ENCODE measurements at regions not wholly inside any gene's neighbourhood (a gene's known extent, or its start where the extent isn't known, plus 50 kb on each side); places are given as distances from the start of the nearest gene placed in this dataset.

GRCh38 chr5:11992518-11992917 lies 88.3 kb upstream of the CTNND2 start:
- no peak for TF ChIP-seq CTCF (IDR thresholded peaks at IDR 0.05)
- TF ChIP-seq POLR2A (IDR thresholded peaks at IDR 0.05), result no peak

GRCh38 chr5:11985993-11986392 lies 81.7 kb upstream of the CTNND2 start:
- TF ChIP-seq CTCF (IDR thresholded peaks at IDR 0.05) (no peak), POLR2A (IDR thresholded peaks at IDR 0.05) (no peak)
- H3K9me3 ChIP-seq, result no peaks in the 10 kb centered on the region
- H3K27me3 ChIP-seq, result no peaks in the 10 kb centered on the region
- no peaks in the 10 kb centered on the region for H3K4me1 ChIP-seq
- H3K4me3 ChIP-seq, result no peak overlapping the region
- no peak overlapping the region for H3K27ac ChIP-seq
- no peaks in the 10 kb centered on the region for H3K36me3 ChIP-seq
- no peak for DNase-seq

More at GRCh38 chr5:11992518-11992917, 88.3 kb upstream of the CTNND2 start:
- H3K4me1 ChIP-seq, result no peaks in the 10 kb centered on the region
- no peak for DNase-seq
- H3K27ac ChIP-seq, result no peak overlapping the region
- H3K4me3 ChIP-seq, result no peak overlapping the region
- no peaks in the 10 kb centered on the region for H3K36me3 ChIP-seq
- no peaks in the 10 kb centered on the region for H3K27me3 ChIP-seq
- no peaks in the 10 kb centered on the region for H3K9me3 ChIP-seq

- Histone ChIP-seq H3K27me3 (no peaks in the 10 kb centered on the region), H3K4me3 (no peak overlapping the region), H3K9me3 (no peaks in the 10 kb centered on the region), H3K36me3 (no peaks in the 10 kb centered on the region), H3K4me1 (no peaks in the 10 kb centered on the region), H3K27ac (no peak overlapping the region)
- DNase-seq, result no peak
- TF ChIP-seq POLR2A (IDR thresholded peaks at IDR 0.05) (no peak), CTCF (IDR thresholded peaks at IDR 0.05) (no peak)
Observed at GRCh38 chr5:11984196-11984595, 80.0 kb upstream of the CTNND2 start.

GRCh38 chr5:11981986-11982385 lies 77.7 kb upstream of the CTNND2 start:
- no peak for DNase-seq
- H3K4me3 ChIP-seq, result no peak overlapping the region
- H3K27ac ChIP-seq, result no peak overlapping the region
- no peaks in the 10 kb centered on the region for H3K27me3 ChIP-seq
- H3K9me3 ChIP-seq, result no peaks in the 10 kb centered on the region
- H3K4me1 ChIP-seq, result no peaks in the 10 kb centered on the region
- TF ChIP-seq CTCF (IDR thresholded peaks at IDR 0.05) (no peak), POLR2A (IDR thresholded peaks at IDR 0.05) (no peak)
- no peaks in the 10 kb centered on the region for H3K36me3 ChIP-seq

- no peaks in the 10 kb centered on the region for H3K27me3 ChIP-seq
- H3K4me1 ChIP-seq, result no peaks in the 10 kb centered on the region
- TF ChIP-seq POLR2A (IDR thresholded peaks at IDR 0.05) (no peak), CTCF (IDR thresholded peaks at IDR 0.05) (no peak)
- no peak for DNase-seq
- no peak overlapping the region for H3K4me3 ChIP-seq
- no peaks in the 10 kb centered on the region for H3K36me3 ChIP-seq
- no peak overlapping the region for H3K27ac ChIP-seq
- H3K9me3 ChIP-seq, result no peaks in the 10 kb centered on the region
Observed at GRCh38 chr5:11977904-11978303, 73.7 kb upstream of the CTNND2 start.

- Histone ChIP-seq H3K4me1 (no peaks in the 10 kb centered on the region), H3K4me3 (no peak overlapping the region), H3K36me3 (no peaks in the 10 kb centered on the region), H3K27me3 (no peaks in the 10 kb centered on the region), H3K9me3 (no peaks in the 10 kb centered on the region), H3K27ac (no peak overlapping the region)
- DNase-seq, result no peak
- TF ChIP-seq POLR2A (IDR thresholded peaks at IDR 0.05) (no peak), CTCF (IDR thresholded peaks at IDR 0.05) (no peak)
Observed at GRCh38 chr5:11973469-11973868, 69.2 kb upstream of the CTNND2 start.

All from Peyer's patch (tissue), 4 donors.